Ovary (tissue), 7 donors: ENCODE measurements at regions not wholly inside any gene's neighbourhood (a gene's known extent, or its start where the extent isn't known, plus 50 kb on each side); places are given as distances from the start of the nearest gene placed in this dataset.

Experiments
- DNase-seq, 5 donors: peaks; one replicate each; pipeline ENCODE4 v3.0.0-alpha.2; 2019 to 2020
- H3K27ac ChIP-seq, 2 donors: fragments of 200-600 bp; one replicate each; pipeline versions ENCODE4 v1.5.1 to v1.8.0; 2019 to 2022
- H3K27me3 ChIP-seq: fragments of 200-600 bp; one replicate; pipeline ENCODE4 v1.8.0; 2022
- H3K36me3 ChIP-seq: fragments of 200-600 bp; sonication (generic); one replicate; pipeline ENCODE4 v1.5.1; 2019
- H3K4me1 ChIP-seq: one replicate; pipeline ENCODE4 v1.8.1; 2013; ENCODE audit warnings: mild to moderate bottlenecking, moderate library complexity; ENCODE audit not compliant: insufficient read depth
- H3K4me3 ChIP-seq: fragments of 200-600 bp; sonication (generic); one replicate; pipeline ENCODE4 v1.5.1; 2017
- H3K9me3 ChIP-seq, 2 donors: fragments of 200-600 bp in 1 of 2; sonication (generic) in 1 of 2; one replicate each; pipeline versions ENCODE4 v1.5.1 to v1.8.1; 2013 to 2019; ENCODE audit warnings: mild to moderate bottlenecking in 1 of 2, moderate library complexity in 1 of 2
- EP300 ChIP-seq: sonication (generic); formaldehyde crosslinking; IDR thresholded peaks from one replicate; pipeline ENCODE4 v1.6.1; 2017; ENCODE audit warnings: antibody characterized with exemption
- POLR2A ChIP-seq: fragments of 450-650 bp; IDR thresholded peaks from one replicate; pipeline ENCODE4 v1.6.1; 2017; ENCODE audit warnings: antibody characterized with exemption, mild to moderate bottlenecking, moderate library complexity
- WGBS, 3 donors: extraction: QIAGEN DNeasy Blood & Tissue Kit in 1 of 3; methylation state at CpG; one replicate each; pipeline versions ENCODE4 v1.1.5 to v1.1.7; 2013 to 2017; 5-methylcytosine and 5-hydroxymethylcytosine counted together
- intact Hi-C, 4 donors: fragments of 100-400 bp; cut with DNase I; formaldehyde crosslinking; loops; one replicate each; pipeline versions ENCODE4 v1.11.0 to v1.15.1; 2022 to 2023
- TF ChIP-seq, protein P1 (sequence below), 3 donors: fragments of 450-650 bp in 2 of 3; fragments of 200-600 bp in 1 of 3; IDR thresholded peaks; one replicate each; pipeline versions ENCODE4 v1.5.1 to v1.8.0; 2016 to 2022; ENCODE audit warnings: antibody characterized with exemption in 3 of 3, mild to moderate bottlenecking in 1 of 3
- donor health status: DM: no; HTN: no; CAD: no; lungs with moderate emphysema.
- donor health status: DM: no; HTN: no; CAD: no.
- donor health status: Bipolar disorder and iron deficiency.
- donor health status: DM: no; HTN: no; CAD: no.
- donor health status: DM: yes; HTN: yes; CAD: no.

DNA sequence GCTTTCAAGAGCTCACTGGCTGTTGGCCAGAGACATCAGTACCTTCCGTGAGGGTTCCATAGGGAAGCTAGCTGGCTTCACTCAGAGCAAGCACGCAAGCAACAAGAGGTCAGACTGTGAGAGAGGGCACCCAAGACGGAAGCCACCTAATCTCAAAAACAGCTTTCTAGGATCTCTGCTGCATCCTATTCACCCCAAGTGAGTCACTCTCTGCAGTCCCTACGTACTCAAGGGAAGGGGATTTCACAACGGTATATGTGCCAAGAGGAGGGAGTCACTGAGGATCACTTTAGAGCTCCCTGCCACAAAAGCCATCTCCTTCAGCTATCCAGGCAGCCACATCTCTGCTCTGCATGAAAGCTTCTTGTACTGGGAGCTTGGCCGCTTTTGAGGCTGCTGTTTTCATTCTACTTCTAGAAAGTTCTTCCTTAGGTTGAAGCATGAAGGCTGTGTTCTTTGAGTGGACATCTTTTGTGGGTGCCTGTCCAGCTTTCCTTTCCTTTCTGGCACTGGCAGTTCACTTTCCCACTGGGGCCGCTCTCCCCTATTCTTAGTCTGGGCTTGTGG is 249.5 kb downstream of the MAN2A1 start:
- H3K27ac ChIP-seq = no peak overlapping the region
- TF ChIP-seq POLR2A = no peak
- TF ChIP-seq EP300 = no peak
- TF ChIP-seq, protein P1, sequence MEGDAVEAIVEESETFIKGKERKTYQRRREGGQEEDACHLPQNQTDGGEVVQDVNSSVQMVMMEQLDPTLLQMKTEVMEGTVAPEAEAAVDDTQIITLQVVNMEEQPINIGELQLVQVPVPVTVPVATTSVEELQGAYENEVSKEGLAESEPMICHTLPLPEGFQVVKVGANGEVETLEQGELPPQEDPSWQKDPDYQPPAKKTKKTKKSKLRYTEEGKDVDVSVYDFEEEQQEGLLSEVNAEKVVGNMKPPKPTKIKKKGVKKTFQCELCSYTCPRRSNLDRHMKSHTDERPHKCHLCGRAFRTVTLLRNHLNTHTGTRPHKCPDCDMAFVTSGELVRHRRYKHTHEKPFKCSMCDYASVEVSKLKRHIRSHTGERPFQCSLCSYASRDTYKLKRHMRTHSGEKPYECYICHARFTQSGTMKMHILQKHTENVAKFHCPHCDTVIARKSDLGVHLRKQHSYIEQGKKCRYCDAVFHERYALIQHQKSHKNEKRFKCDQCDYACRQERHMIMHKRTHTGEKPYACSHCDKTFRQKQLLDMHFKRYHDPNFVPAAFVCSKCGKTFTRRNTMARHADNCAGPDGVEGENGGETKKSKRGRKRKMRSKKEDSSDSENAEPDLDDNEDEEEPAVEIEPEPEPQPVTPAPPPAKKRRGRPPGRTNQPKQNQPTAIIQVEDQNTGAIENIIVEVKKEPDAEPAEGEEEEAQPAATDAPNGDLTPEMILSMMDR (IDR thresholded peaks at IDR 0.05) = no peak
- H3K4me3 ChIP-seq = no peak overlapping the region
- H3K4me1 ChIP-seq = no peaks in the 10 kb centered on the region
- no peaks in the 10 kb centered on the region for H3K9me3 ChIP-seq
- H3K36me3 ChIP-seq = no peaks in the 10 kb centered on the region
- no peak for DNase-seq
- 87 to 92% (median 91%) methylated on average over 7 of the region's 7 CpGs for WGBS, 3 donors
- no peaks in the 10 kb centered on the region for H3K27me3 ChIP-seq
- intact Hi-C loops = no loop called here

DNA sequence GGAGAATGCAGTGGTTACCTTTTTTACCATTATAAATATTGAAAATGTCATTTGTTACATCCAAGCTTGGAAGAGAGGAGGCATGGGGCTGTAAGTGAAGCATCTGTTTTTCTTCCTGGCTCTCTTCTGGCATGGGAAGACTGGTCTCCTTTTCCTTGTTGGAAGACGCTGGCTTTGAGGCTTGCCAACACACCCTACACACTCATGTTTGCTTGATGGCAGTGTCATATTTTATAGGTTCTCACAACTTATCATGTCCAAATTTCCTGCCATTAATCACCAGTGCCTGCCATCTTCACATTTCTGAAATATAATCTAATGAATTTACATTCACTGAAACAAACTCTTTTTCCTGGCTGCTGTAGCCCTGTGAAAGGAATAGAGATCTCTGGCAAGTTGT is 252.9 kb downstream of the MAN2A1 start:
- Histone ChIP-seq H3K36me3 (no peaks in the 10 kb centered on the region), H3K4me3 (no peak overlapping the region), H3K9me3 (no peaks in the 10 kb centered on the region), H3K27ac (no peak overlapping the region), H3K27me3 (no peaks in the 10 kb centered on the region), H3K4me1 (no peaks in the 10 kb centered on the region)
- intact Hi-C loops = no loop called here
- TF ChIP-seq, protein P1 (IDR thresholded peaks at IDR 0.05) = no peak
- TF ChIP-seq POLR2A = no peak
- no peak for TF ChIP-seq EP300
- 31 to 47% (median 35%) methylated on average over 1 of the region's 1 CpG for WGBS, 3 donors
- no peak for DNase-seq

DNA sequence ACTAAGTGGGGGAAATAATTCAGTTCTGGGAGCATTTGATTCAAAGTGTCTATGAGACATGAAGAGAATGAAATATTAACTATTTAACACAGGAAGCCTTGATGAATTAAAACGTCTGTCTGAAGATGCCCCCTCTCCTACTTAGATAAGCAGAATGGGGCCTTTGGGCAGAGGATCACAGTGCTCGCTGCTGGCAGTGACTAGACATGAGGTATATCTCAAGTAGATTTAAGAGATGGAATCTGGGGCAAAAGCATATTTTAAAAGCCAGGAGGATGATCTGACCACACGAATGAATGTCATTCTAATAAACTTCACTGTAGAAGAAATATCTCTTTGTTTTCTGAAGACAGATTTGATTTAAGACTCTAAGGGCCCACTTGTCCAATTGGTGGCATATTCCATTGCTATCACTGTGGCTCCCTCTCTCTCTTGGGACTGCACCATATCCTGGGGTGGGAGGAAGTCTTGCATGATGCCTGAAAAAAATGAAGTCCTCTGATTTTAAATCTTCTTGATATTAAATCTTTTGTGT is 254.0 kb downstream of the MAN2A1 start:
- no peak for DNase-seq
- H3K36me3 ChIP-seq = no peaks in the 10 kb centered on the region
- no peak for TF ChIP-seq EP300
- TF ChIP-seq, protein P1 (IDR thresholded peaks at IDR 0.05) = no peak
- H3K27me3 ChIP-seq = no peaks in the 10 kb centered on the region
- no peaks in the 10 kb centered on the region for H3K4me1 ChIP-seq
- H3K4me3 ChIP-seq = no peak overlapping the region
- no peaks in the 10 kb centered on the region for H3K9me3 ChIP-seq
- WGBS, 3 donors = 52 to 59% (median 55%) methylated on average over 3 of the region's 3 CpGs
- intact Hi-C loops = no loop called here
- H3K27ac ChIP-seq = no peak overlapping the region

DNA sequence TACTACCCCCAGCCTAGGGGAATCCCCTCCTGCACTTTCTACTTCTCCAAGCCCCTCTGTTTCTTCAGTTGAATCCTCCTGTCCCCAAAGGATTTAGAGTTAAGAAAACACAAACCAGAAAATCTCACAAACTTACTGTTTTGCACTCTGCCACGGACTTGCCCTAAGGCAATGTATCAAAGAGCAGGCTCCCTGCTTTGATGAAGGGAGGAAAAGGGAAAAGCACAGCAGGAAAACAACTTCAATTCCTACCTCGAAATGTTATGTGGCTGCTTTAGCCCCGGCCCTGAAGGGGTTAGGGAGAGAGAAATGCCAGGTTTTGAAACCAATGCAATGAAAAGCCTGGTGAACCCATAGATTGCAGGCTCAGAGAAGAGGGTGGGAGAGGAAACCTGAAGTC is 254.7 kb downstream of the MAN2A1 start:
- 64 to 67% (median 66%) methylated on average over 3 of the region's 3 CpGs for WGBS, 3 donors
- no peak overlapping the region for H3K27ac ChIP-seq

More for the DNA sequence above, 254.7 kb downstream of the MAN2A1 start:
- H3K9me3 ChIP-seq = no peaks in the 10 kb centered on the region
- H3K4me3 ChIP-seq = no peak overlapping the region
- no peaks in the 10 kb centered on the region for H3K27me3 ChIP-seq
- H3K4me1 ChIP-seq = no peaks in the 10 kb centered on the region
- intact Hi-C loops = no loop called here
- DNase-seq = no peak
- TF ChIP-seq POLR2A (no peak), EP300 (no peak)
- TF ChIP-seq, protein P1 (IDR thresholded peaks at IDR 0.05) = no peak
- no peaks in the 10 kb centered on the region for H3K36me3 ChIP-seq
